ENCODE measurements at regions not wholly inside any gene's neighbourhood (a gene's known extent, or its start where the extent isn't known, plus 50 kb on each side); places are given as distances from the start of the nearest gene placed in this dataset.
"Not testable (repeated sequence)": the region's sequence is repeated elsewhere in the genome, so short reads cannot be mapped to it uniquely, and the experiment has no call there.

- H3K27ac ChIP-seq (ENCODE audit: low read depth in 1 of 2, low read length in 1 of 2), result no peak overlapping the region
- H3K27me3 ChIP-seq (ENCODE audit: control insufficient read depth in 3 of 3, insufficient read depth in 3 of 3, low read length in 2 of 3), result no peaks in the 10 kb centered on the region
- H3K36me3 ChIP-seq (ENCODE audit: control insufficient read depth in 4 of 4, insufficient read depth in 4 of 4, low read length in 4 of 4), result no peaks in the 10 kb centered on the region
- ATAC-seq (ENCODE audit: insufficient read depth, low FRiP score) (no peak), DNase-seq (no peak)
- WGBS, 2 donors, result 90 to 91% methylated on average over 2 of the region's 2 CpGs
- no peak overlapping the region for H3K9ac ChIP-seq (ENCODE audit: insufficient read depth in 1 of 2, low read length in 2 of 2)
- TF ChIP-seq, protein P1, sequence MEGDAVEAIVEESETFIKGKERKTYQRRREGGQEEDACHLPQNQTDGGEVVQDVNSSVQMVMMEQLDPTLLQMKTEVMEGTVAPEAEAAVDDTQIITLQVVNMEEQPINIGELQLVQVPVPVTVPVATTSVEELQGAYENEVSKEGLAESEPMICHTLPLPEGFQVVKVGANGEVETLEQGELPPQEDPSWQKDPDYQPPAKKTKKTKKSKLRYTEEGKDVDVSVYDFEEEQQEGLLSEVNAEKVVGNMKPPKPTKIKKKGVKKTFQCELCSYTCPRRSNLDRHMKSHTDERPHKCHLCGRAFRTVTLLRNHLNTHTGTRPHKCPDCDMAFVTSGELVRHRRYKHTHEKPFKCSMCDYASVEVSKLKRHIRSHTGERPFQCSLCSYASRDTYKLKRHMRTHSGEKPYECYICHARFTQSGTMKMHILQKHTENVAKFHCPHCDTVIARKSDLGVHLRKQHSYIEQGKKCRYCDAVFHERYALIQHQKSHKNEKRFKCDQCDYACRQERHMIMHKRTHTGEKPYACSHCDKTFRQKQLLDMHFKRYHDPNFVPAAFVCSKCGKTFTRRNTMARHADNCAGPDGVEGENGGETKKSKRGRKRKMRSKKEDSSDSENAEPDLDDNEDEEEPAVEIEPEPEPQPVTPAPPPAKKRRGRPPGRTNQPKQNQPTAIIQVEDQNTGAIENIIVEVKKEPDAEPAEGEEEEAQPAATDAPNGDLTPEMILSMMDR (IDR thresholded peaks at IDR 0.05; ENCODE audit: control extremely low read depth, extremely low read depth), result no peak
- no peaks in the 10 kb centered on the region for H3K9me3 ChIP-seq (ENCODE audit: control insufficient read depth in 4 of 4, insufficient read depth in 3 of 4, low read length in 3 of 4)
- H3K4me3 ChIP-seq, result no peak overlapping the region
- no peaks in the 10 kb centered on the region for H3K4me1 ChIP-seq (ENCODE audit: control insufficient read depth in 5 of 5, insufficient read depth in 5 of 5, low read length in 5 of 5)
Measured at GRCh38 chr10:80025281-80025680, 53.2 kb upstream of the TMEM254 start.

DNA sequence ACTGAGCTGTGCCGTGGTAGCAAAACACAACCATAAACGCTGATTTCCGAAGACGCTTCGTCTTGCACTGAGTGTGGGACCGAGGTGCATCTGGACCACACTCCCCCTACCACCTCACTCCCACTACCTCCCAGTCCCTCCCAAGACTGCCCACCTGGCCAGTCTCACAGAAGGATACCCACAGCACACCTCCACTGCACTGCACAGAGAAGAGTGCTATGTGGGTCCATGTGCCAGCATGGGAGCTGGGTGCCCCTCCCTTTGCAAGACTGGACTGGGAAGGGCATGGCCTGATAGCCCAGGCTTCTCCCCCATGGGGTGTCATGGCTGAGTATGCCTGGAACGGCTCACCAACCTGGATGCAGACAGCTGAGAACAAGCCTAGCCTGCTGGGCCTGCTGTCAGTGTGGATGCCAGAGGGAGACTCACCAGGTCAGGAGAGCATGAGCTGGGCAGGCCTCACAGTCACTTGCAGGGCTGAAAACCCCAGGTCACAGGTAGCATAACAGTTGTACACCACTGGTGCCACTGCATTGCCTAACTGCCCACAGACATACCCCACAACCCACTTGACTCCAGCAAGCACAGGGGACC is 56.0 kb upstream of the TMEM254 start:
- not testable (repeated sequence) for H3K27me3 ChIP-seq (ENCODE audit: control insufficient read depth in 3 of 3, insufficient read depth in 3 of 3, low read length in 2 of 3); H3K4me3 ChIP-seq; H3K36me3 ChIP-seq (ENCODE audit: control insufficient read depth in 4 of 4, insufficient read depth in 4 of 4, low read length in 4 of 4); H3K9ac ChIP-seq (ENCODE audit: insufficient read depth in 1 of 2, low read length in 2 of 2); H3K9me3 ChIP-seq (ENCODE audit: control insufficient read depth in 4 of 4, insufficient read depth in 3 of 4, low read length in 3 of 4); DNase-seq; H3K4me1 ChIP-seq (ENCODE audit: control insufficient read depth in 5 of 5, insufficient read depth in 5 of 5, low read length in 5 of 5); ATAC-seq (ENCODE audit: insufficient read depth, low FRiP score); H3K27ac ChIP-seq (ENCODE audit: low read depth in 1 of 2, low read length in 1 of 2)
- 83 to 100% methylated on average over 1 of the region's 7 CpGs for WGBS, 2 donors

DNA sequence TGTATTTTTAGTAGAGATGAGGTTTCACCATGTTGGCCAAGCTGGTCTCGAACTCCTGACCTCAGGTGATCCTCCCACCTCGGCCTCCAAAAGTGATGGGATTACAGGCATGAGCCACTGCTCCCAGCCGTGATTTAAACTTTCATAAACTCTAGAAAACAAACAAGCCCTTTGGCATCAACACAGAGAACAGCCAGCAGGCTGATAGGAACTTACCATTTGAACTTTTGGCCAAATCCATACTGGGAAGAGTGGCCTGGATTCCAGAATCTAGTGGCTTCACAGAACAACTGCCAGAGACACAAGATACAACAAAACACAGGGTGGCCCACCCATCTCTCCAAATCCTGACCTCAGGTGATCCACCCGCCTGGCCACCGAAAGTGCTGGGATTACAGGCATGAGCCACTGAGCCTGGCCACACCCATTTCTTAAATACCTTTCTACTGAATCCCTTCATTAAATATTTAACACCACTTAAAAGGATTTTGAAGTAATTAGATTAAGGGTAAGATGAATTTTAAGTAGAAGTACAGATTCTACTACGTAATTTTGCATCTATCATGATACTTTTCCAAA is 60.0 kb upstream of the TMEM254 start:
- ATAC-seq (ENCODE audit: insufficient read depth, low FRiP score); H3K27me3 ChIP-seq (ENCODE audit: control insufficient read depth in 3 of 3, insufficient read depth in 3 of 3, low read length in 2 of 3); H3K9ac ChIP-seq (ENCODE audit: insufficient read depth in 1 of 2, low read length in 2 of 2); DNase-seq; H3K4me1 ChIP-seq (ENCODE audit: control insufficient read depth in 5 of 5, insufficient read depth in 5 of 5, low read length in 5 of 5); H3K4me3 ChIP-seq; H3K27ac ChIP-seq (ENCODE audit: low read depth in 1 of 2, low read length in 1 of 2); H3K36me3 ChIP-seq (ENCODE audit: control insufficient read depth in 4 of 4, insufficient read depth in 4 of 4, low read length in 4 of 4); H3K9me3 ChIP-seq (ENCODE audit: control insufficient read depth in 4 of 4, insufficient read depth in 3 of 4, low read length in 3 of 4): not testable (repeated sequence)
- 73 to 90% methylated on average over 6 of the region's 6 CpGs for WGBS, 2 donors

DNA sequence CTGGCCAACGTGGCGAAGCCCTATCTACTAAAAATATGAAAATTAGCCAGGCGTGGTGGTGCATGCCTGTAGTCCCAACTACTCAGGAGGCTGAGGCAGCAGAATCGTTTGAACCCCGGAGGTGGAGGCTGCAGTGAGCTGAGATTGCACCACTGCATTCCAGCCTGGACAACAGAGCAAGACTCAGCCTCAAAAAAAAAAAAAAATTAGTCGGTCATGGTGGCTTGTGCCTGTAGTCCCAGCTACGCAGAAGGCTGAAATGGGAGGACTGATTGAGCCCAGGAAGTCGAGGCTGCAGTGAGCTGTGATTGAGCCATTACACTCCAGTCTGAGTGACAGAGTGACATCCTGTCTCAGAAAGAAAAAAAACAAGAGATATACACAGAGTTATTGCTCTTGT is 61.3 kb upstream of the TMEM254 start:
- not testable (repeated sequence) for H3K27me3 ChIP-seq (ENCODE audit: control insufficient read depth in 3 of 3, insufficient read depth in 3 of 3, low read length in 2 of 3); DNase-seq; H3K36me3 ChIP-seq (ENCODE audit: control insufficient read depth in 4 of 4, insufficient read depth in 4 of 4, low read length in 4 of 4); ATAC-seq (ENCODE audit: insufficient read depth, low FRiP score); H3K4me1 ChIP-seq (ENCODE audit: control insufficient read depth in 5 of 5, insufficient read depth in 5 of 5, low read length in 5 of 5); H3K4me3 ChIP-seq; H3K9me3 ChIP-seq (ENCODE audit: control insufficient read depth in 4 of 4, insufficient read depth in 3 of 4, low read length in 3 of 4); H3K27ac ChIP-seq (ENCODE audit: low read depth in 1 of 2, low read length in 1 of 2); H3K9ac ChIP-seq (ENCODE audit: insufficient read depth in 1 of 2, low read length in 2 of 2)
- WGBS, 2 donors, result 86 to 95% methylated on average over 8 of the region's 8 CpGs

DNA sequence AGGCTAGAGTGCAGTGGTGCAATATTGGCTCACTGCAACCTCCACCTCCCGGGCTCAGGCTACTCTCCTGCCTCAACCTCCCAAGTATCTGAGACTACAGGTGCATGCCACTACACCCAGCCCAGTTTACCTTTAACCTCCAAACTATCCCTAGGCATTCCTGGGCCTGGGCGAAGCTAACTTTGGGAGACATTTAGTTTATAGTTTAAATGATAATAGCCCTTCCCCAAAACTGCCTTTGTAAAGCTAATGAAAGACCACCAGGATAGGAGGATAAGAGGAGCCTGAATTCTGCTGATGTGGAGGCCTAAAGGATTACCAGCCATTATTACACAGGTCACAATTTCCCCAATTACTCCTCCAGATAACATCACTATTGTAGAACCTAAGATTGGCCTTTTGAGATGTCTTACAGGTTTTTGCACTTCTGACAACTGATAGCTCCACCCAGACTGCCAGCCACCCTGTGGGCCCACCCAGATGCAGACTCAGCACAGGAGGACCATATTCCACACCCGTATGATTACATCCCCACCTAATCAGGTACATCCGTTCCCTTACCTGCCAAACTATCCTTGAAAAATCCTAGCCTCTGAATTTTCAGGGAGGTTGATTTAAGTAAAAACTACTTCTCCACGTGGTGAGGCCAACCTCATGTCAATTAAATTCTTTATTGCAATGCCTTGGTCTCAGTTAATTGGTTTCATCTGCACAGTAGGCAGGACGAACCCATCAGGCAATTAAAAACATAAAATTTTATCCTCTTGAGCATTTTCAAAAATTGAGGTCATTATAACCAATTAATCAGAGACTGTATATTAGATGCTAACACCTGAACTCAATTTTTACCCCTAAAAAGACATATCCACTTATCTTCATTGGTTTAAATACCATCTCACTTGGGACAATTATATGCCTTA is 62.3 kb upstream of the TMEM254 start:
- Histone ChIP-seq H3K4me1 (ENCODE audit: control insufficient read depth in 5 of 5, insufficient read depth in 5 of 5, low read length in 5 of 5) (no peaks in the 10 kb centered on the region), H3K9ac (ENCODE audit: insufficient read depth in 1 of 2, low read length in 2 of 2) (no peak overlapping the region), H3K9me3 (ENCODE audit: control insufficient read depth in 4 of 4, insufficient read depth in 3 of 4, low read length in 3 of 4) (no peaks in the 10 kb centered on the region), H3K4me3 (no peak overlapping the region), H3K36me3 (ENCODE audit: control insufficient read depth in 4 of 4, insufficient read depth in 4 of 4, low read length in 4 of 4) (no peaks in the 10 kb centered on the region), H3K27ac (ENCODE audit: low read depth in 1 of 2, low read length in 1 of 2) (no peak overlapping the region), H3K27me3 (ENCODE audit: control insufficient read depth in 3 of 3, insufficient read depth in 3 of 3, low read length in 2 of 3) (no peaks in the 10 kb centered on the region)
- 83 to 89% methylated on average over 6 of the region's 6 CpGs for WGBS, 2 donors
- no peak for DNase-seq
- TF ChIP-seq, protein P1 (IDR thresholded peaks at IDR 0.05; ENCODE audit: control extremely low read depth, extremely low read depth), result no peak
- no peak for ATAC-seq (ENCODE audit: insufficient read depth, low FRiP score)

- H3K27me3 ChIP-seq (ENCODE audit: control insufficient read depth in 3 of 3, insufficient read depth in 3 of 3, low read length in 2 of 3); H3K27ac ChIP-seq (ENCODE audit: low read depth in 1 of 2, low read length in 1 of 2); H3K4me1 ChIP-seq (ENCODE audit: control insufficient read depth in 5 of 5, insufficient read depth in 5 of 5, low read length in 5 of 5); ATAC-seq (ENCODE audit: insufficient read depth, low FRiP score); H3K4me3 ChIP-seq; H3K9me3 ChIP-seq (ENCODE audit: control insufficient read depth in 4 of 4, insufficient read depth in 3 of 4, low read length in 3 of 4); H3K9ac ChIP-seq (ENCODE audit: insufficient read depth in 1 of 2, low read length in 2 of 2); H3K36me3 ChIP-seq (ENCODE audit: control insufficient read depth in 4 of 4, insufficient read depth in 4 of 4, low read length in 4 of 4): not testable (repeated sequence)
- DNase-seq, result peak in 1 of 3 donors; percentile 11
- WGBS, 2 donors, result 80 to 88% methylated on average over 4 of the region's 4 CpGs
Measured at GRCh38 chr10:80013139-80013538, 64.2 kb upstream of the SFTPD start.

Measured in lung (tissue), 11 donors.